Stomach smooth muscle (tissue), 2 donors: ENCODE measurements at regions not wholly inside any gene's neighbourhood (a gene's known extent, or its start where the extent isn't known, plus 50 kb on each side); places are given as distances from the start of the nearest gene placed in this dataset.
"Not testable (repeated sequence)": the region's sequence is repeated elsewhere in the genome, so short reads cannot be mapped to it uniquely, and the experiment has no call there.

Experiments used
- H3K27ac ChIP-seq: one replicate; pipeline ENCODE4 v1.7.0; 2013; ENCODE audit warnings: mild to moderate bottlenecking, low read length, inconsistent platforms
- H3K27me3 ChIP-seq, 2 donors: one replicate each; pipeline ENCODE4 v1.7.0; 2013; ENCODE audit warnings: low read length in 2 of 2; ENCODE audit not compliant: insufficient read depth in 2 of 2, control insufficient read depth in 1 of 2
- H3K36me3 ChIP-seq, 2 donors: one replicate each; pipeline ENCODE4 v1.7.0; 2013; ENCODE audit warnings: low read length in 2 of 2; ENCODE audit not compliant: control insufficient read depth in 2 of 2, insufficient read depth in 2 of 2
- H3K4me1 ChIP-seq: one replicate; pipeline ENCODE4 v1.7.0; 2013; ENCODE audit warnings: low read length; ENCODE audit not compliant: control insufficient read depth, insufficient read depth
- H3K4me3 ChIP-seq, 2 donors: one replicate each; pipeline ENCODE4 v1.7.0; 2013; ENCODE audit warnings: low read length in 2 of 2
- H3K9ac ChIP-seq, 2 donors: one replicate each; pipeline ENCODE4 v1.7.0; 2013; ENCODE audit warnings: low read length in 2 of 2, mild to moderate bottlenecking in 1 of 2
- H3K9me3 ChIP-seq, 2 donors: one replicate each; pipeline ENCODE4 v1.7.0; 2013; ENCODE audit warnings: low read length in 2 of 2; ENCODE audit not compliant: control insufficient read depth in 2 of 2
- donor health status: healthy.
- donor health status: Pancreatic carcinoma.

DNA sequence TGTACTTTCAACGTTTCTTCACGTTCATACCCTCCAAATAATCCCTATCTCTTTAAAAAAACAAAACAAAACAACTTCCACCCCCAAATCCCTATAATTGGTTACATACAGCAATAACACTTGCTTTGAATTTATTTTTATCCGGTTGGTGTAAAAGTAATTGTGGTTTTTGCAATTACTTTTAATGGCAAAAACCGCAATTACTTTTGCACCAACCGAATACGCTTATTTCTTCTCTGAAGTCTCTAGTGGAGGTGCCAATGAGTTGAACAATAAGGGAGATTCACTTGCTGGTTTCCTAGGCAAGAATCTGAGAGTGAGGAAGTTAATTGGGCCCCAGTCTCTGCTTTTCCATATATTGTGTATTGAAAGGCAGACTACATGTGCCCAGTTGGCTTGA is 133.3 kb downstream of the DACT1 start:
- Histone ChIP-seq H3K4me3 (no peak overlapping the region), H3K9ac (no peak overlapping the region), H3K36me3 (no peaks in the 10 kb centered on the region), H3K9me3 (no peaks in the 10 kb centered on the region), H3K4me1 (no peaks in the 10 kb centered on the region), H3K27me3 (peaks cover 0 to 2% of the 10 kb centered on the region in 2 donors), H3K27ac (no peak overlapping the region)

DNA sequence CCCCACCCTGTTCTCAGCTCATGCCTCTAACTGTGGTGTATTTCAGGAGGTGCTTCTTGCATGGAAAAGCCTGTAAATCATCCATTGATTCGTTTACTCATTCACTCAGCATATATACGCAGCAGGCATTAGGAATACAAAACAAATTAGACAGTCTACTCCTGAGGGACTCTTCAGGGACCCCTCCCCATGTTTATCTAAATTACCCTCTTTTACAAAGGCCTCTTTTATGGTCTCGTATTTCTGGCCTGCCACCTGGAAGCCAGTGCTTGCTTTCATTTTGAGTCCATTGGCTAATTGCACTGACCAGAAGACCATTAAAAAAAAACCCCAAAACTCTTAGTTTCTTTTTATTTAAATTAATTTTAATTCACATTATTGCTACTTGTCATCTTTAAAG is 134.4 kb downstream of the DACT1 start:
- no peaks in the 10 kb centered on the region for H3K9me3 ChIP-seq

DNA sequence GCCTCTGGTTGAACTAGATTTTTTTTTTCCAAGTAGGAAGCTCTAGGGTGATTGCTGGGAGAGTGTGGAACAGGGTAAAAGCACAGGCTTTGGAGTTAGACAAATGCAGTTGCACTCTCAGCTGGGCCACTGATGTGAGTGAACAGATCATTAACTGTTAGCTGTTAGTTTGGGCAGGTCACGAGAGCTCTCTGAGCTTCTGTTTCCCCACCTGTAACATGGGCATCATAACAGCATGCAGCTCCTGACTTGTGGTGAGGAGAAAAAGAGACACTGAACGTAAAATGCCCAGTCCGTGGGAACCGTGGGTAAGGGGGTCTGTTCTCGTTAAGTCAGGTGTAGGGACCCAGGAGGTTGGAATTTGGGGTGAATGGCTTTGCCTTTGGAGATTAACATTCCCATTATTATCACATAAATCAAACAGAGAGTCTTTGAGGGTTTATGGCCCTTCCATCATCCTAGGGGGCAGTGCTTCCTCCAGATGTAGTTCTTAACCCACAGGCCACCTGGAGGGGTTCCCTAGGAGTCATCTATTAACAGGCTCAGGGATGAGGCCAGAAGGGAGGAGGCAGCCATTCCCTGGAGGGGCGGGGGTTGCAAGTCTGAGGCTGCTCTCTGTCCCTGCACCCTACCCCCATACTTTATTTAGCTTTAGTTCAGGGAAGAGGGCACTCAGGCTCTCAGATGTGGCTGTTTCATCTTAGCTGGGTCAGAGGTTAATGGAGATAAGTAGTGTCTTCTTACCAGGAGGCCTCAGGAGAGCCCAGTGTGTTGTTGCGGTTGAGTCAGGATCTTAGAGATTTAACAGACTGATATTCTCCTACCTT is 135.2 kb downstream of the DACT1 start:
- Histone ChIP-seq H3K27ac (no peak overlapping the region), H3K36me3 (no peaks in the 10 kb centered on the region), H3K9me3 (no peaks in the 10 kb centered on the region), H3K4me3 (no peak overlapping the region), H3K4me1 (no peaks in the 10 kb centered on the region), H3K9ac (no peak overlapping the region), H3K27me3 (peaks cover 0 to 2% of the 10 kb centered on the region in 2 donors)

More for the DNA sequence above, 134.4 kb downstream of the DACT1 start:
- Histone ChIP-seq H3K36me3 (no peaks in the 10 kb centered on the region), H3K9ac (no peak overlapping the region), H3K27ac (no peak overlapping the region), H3K27me3 (peaks cover 0 to 2% of the 10 kb centered on the region in 2 donors), H3K4me3 (no peak overlapping the region), H3K4me1 (no peaks in the 10 kb centered on the region)

DNA sequence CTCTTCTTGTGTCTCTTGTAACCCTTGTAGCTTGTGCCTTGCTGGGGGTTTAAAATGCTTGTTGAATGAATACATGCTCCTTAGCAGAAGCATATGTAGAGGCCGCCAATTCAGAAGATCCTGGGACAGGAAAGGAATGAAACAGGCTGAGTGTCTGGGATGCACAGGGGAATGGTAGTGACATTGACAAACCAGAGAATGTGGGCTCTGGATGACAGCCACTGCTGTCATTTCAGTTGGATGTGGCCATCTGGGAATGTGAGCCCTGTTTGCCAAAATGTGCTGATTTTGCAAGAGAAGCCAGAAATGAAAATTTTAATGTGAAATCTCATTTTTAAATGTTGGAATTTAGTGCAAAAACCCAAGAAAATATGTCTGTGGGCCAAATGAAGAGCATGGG is 136.8 kb downstream of the DACT1 start:
- Histone ChIP-seq H3K36me3 (no peaks in the 10 kb centered on the region), H3K4me1 (no peaks in the 10 kb centered on the region), H3K27ac (no peak overlapping the region), H3K4me3 (no peak overlapping the region), H3K9ac (no peak overlapping the region), H3K27me3 (peaks cover 0 to 2% of the 10 kb centered on the region in 2 donors), H3K9me3 (no peaks in the 10 kb centered on the region)

DNA sequence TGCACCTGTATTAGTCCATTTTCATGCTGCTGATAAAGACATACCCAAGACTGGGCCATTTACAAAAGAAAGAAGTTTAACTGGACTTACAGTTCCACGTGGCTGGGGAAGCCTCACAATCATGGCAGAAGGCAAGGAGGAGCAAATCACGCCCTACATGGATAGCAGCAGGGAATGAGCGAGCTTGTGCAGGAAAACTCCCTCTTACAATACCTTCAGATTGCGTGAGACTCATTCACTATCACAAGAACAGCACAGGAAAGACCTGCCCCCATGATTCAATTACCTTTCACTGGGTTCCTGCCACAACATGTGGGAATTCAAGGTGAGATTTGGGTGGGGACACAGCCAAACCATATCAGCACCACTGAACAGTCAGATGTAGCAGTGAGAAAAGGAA is 137.4 kb downstream of the DACT1 start:
- not testable (repeated sequence) for H3K4me1 ChIP-seq, H3K27ac ChIP-seq, H3K9ac ChIP-seq, H3K9me3 ChIP-seq, H3K27me3 ChIP-seq, H3K4me3 ChIP-seq, H3K36me3 ChIP-seq

DNA sequence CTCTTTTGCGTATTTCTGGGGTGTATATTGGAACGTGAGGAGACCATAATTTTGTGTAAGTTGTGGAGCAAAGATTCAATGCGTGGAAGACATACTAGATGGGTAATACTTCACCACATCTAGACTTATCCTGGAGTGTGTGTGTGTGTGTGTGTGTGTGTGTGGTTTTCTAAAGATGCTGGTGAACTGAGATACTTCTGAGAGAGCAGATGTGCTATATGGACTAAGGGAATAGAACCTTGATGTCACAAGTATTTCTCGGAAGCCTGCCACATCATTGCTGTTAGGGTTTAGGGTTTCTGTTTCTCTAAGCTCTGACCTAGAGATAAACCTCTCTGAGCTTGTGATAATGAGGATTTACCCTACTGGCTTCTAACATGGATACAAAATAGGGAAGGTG is 138.8 kb downstream of the DACT1 start:
- Histone ChIP-seq H3K4me3 (no peak overlapping the region), H3K9ac (no peak overlapping the region), H3K27me3 (peaks cover 0 to 2% of the 10 kb centered on the region in 2 donors), H3K27ac (no peak overlapping the region), H3K4me1 (no peaks in the 10 kb centered on the region), H3K36me3 (no peaks in the 10 kb centered on the region), H3K9me3 (no peaks in the 10 kb centered on the region)

DNA sequence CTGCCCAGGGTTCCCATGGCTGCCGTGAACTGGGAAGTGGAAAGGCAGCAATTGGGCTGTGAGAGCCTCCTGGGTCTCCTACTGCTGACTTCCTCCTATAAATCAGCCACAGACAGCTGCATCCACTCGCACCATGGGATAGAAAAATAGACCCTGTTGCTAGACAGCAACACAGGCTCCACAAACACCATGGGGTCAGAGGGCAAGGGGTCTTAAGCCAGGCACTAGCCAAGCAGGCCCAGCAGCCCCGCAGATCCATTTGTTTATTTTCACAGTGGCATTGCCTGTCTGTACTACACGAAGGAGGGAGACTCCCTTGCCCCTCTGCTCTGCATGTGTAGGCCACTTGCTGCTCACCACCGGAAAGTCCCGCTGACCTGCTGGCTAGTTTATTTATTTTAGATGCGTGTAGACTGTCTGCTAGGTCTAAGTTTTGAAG is 139.8 kb downstream of the DACT1 start:
- Histone ChIP-seq H3K27me3 (peaks cover 0 to 2% of the 10 kb centered on the region in 2 donors), H3K9me3 (no peaks in the 10 kb centered on the region), H3K9ac (no peak overlapping the region), H3K4me1 (no peaks in the 10 kb centered on the region), H3K4me3 (no peak overlapping the region), H3K27ac (no peak overlapping the region), H3K36me3 (no peaks in the 10 kb centered on the region)

DNA sequence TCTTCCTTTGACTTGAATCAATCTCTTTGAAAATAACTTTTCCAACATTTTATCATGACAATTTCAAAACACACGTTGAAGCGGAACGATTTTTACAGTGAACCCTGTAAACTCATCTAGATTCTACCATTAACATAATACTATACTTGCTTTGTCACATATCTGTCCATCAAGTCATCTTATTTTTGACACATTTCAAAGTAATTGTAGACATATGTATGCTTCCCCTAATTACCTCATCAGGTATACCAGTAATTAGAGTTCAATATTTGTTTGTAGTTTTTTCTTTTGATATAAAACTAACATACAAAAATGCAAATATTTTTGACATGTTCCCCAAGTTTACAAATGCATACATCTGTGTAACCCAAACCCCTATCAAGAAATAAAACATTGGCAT is 140.4 kb downstream of the DACT1 start:
- Histone ChIP-seq H3K36me3 (no peaks in the 10 kb centered on the region), H3K4me1 (no peaks in the 10 kb centered on the region), H3K9me3 (no peaks in the 10 kb centered on the region), H3K4me3 (no peak overlapping the region), H3K9ac (no peak overlapping the region), H3K27me3 (peaks cover 0 to 2% of the 10 kb centered on the region in 2 donors), H3K27ac (no peak overlapping the region)

DNA sequence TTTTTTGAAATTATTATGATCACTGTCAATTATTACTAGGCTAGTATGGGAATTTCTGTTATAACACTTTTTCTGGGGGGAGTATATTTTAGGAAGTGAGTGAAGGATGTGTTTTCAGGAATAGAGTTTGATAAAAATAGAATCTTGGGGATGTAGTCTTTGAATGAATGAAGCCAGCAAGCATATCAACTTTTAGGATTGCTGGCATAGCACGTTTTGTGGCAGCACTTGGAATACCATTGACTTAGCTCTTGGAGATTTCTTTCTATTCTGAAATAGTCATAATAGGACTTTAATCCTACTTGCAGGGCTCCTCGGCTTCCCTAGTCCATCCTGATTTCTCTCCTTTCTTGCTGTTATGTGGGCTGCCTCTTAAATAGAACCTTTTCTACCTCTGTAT is 141.6 kb downstream of the DACT1 start:
- H3K36me3 ChIP-seq = no peaks in the 10 kb centered on the region
- no peaks in the 10 kb centered on the region for H3K4me1 ChIP-seq
- H3K9ac ChIP-seq = no peak overlapping the region
- H3K27me3 ChIP-seq = no peaks in the 10 kb centered on the region
- H3K9me3 ChIP-seq = no peaks in the 10 kb centered on the region
- no peak overlapping the region for H3K4me3 ChIP-seq
- no peak overlapping the region for H3K27ac ChIP-seq

DNA sequence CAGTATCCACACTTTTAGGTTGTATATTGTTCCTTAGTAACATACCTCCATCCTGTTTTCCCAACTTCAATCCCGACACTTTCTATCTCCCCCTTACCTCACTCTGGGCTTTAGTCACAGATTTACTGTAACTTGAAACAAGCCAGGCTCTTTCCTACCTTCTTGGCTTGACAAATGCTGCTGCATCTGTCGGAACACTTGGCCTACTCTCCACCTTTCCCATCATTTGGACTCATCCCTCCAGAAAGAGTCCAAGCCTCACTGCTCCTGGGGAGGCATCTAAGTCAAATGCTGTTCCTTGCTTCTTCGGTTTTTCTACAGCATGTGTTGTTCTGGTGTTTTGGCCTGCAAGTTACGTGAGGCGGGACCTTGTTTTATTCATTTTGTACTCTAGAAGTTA is 142.4 kb downstream of the DACT1 start:
- Histone ChIP-seq H3K27me3 (no peaks in the 10 kb centered on the region), H3K36me3 (no peaks in the 10 kb centered on the region), H3K4me3 (no peak overlapping the region), H3K4me1 (no peaks in the 10 kb centered on the region), H3K27ac (no peak overlapping the region), H3K9ac (no peak overlapping the region), H3K9me3 (no peaks in the 10 kb centered on the region)

DNA sequence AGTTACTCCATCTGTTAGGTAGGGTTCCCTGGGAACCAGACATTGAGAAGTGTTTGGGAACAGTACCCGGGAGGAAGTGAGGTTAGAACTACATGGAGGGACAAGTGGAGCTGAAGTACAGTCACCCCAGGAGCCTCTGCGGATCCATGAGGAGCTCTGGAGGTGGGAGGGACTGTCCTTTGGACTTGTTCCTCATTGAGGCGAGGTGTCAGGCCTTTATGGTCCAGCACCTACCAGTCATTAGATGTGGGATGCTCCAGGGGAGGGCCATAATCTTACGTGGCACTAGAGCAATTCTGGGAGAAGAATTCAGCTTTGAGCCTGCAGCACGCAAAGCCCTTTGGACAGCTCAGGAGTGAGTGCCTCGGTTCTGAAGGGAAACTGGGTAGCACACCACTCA is 142.8 kb downstream of the DACT1 start:
- H3K9me3 ChIP-seq = no peaks in the 10 kb centered on the region
- H3K4me3 ChIP-seq = no peak overlapping the region
- no peak overlapping the region for H3K27ac ChIP-seq
- no peaks in the 10 kb centered on the region for H3K4me1 ChIP-seq
- no peaks in the 10 kb centered on the region for H3K36me3 ChIP-seq
- no peaks in the 10 kb centered on the region for H3K27me3 ChIP-seq
- H3K9ac ChIP-seq = no peak overlapping the region
